HG03439 (cell line): ENCODE measurements at regions not wholly inside any gene's neighbourhood (a gene's known extent, or its start where the extent isn't known, plus 50 kb on each side); places are given as distances from the start of the nearest gene placed in this dataset.

Experiments used
- ATAC-seq: cut with Tn5 transposase; IDR thresholded peaks from one replicate; pipeline ENCODE4 v1.9.1; 2021; ENCODE audit warnings: mild to moderate bottlenecking, moderate library complexity; ENCODE audit not compliant: unreplicated experiment

DNA sequence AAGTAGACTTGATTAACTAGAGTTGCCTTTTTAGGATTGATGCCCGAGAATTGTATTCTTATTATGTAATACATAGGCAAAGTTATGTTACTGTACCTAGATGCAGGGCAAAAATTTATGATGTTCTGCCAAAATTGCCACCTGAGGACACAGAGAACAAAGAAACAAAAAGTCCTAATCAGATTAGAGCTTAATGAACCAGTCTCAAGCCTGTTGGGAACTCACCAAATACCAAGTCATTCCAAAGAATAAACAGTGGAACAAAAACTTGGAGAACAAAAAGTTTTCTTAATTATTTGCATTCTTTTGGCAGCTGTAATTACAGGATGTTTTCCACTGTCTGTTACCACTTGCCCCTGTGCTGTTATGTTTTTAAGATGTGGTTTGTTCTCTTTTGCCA, 154.7 kb upstream of the SGK1 start:
- no peak for ATAC-seq

DNA sequence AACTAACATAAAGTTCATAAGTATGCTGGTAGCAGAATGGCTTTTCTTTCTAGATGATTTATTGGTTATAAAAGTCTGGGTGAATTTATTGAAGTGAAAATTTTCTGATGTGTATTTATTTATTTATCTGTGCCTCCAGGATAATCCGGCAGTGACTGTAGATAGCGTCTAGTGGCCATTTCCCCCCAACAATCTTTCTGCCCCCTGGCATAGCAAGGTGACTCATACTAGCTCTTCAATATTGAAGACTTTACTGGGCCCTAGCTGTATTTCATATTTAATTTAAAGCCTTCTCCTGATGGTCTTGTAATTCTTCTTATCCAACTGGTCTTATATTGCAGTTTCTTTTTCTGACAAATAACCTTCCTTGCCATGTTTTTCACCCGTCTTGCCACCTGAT, 154.1 kb upstream of the SGK1 start:
- no peak for ATAC-seq

DNA sequence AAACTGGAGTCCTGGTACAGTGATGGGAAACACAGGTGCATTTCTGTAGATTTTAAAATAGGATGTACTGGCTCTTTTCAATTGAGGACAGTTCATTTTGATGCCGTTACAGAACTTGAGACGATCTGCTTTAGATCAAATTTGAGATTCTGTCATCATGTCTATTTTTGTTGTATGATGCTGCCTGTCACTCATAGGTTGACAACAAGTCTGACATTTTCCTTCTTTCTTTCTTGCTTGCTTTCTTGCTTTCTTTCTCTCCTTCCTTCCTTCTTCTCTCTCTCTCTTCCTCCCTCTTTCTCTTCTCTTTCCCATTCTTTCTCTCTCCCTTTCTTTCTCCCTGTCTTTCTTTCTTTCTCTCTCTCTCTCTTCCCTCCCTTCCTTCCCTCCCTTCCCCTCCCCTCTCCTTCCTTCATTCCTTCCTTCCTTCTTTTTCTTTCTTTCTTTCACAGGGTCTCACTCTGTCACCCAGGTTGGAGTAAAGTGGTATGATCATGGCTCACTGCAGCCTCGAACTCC, 152.6 kb upstream of the SGK1 start:
- no peak for ATAC-seq

DNA sequence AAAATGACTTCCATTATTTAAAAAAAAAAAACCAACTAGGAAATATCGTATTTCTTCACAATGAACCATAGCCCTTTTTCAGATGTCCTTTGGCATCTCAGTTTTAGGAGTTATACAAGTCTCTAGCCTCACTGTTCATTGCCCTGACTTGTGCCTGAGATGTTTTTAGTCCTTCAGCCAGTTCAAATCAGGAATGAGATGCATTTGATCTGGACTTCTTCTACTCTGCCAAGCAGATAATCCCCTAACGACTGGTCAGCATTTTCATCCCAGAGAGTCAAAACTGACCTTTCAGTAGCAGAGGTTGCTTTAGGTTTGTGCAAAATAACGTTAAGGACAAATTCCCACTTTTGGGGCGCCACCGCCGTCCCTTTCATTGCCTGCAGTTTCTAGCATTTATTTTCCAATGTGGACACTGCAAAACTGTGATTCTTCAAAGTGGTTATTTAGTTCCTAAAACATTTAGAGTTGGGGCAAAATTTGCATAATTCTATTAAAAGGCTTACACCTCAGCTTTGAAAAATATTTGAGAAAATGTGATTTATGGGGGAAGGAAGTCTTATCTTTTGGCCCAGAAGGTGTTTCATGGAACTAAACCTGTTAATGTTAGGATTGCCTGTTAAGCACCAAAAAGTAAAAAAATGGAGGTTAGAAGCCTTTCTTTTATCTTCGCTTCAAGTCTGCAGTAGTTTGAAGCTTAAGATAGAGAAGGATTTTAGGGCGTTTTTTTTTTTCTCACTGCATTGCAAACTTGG, 152.0 kb upstream of the SGK1 start:
- ATAC-seq = no peak

DNA sequence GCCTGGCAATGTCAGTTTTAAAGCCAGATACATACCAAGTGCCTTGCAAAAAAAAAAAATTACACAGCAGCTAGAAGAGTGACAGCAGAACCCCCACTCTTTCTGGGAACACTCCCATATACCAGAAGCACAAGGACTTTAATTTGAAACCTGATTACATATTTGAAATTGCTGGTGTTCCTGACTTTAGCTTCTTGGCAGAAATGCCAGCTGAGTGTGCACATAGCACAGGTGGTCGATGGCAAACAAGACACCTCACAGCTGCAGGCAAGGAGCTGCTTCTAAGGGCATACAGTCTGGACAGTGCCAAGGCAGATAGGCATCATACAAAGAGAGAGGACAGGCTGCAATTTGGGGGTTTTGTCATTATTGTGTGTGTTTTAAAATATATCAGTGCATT, 150.7 kb upstream of the SGK1 start:
- ATAC-seq = no peak

DNA sequence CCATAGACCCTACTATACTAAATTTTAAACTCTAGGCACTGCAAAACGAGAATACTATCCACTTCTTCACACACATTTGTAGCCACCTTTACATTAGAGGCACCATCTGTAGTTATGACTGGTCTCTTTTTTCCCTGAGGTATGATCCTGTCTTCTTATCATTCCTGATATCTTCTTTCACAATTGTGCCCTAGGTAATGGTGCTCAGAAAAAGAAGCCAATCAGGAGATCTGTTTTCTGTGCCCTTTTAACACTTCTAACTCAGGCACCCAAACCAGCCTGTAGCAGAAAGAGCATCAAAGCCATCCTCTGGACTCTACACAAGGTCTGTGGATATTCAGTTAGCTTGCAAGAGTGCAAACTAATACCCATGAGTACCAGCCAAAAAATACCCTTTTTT, 149.7 kb upstream of the SGK1 start:
- ATAC-seq = no peak

DNA sequence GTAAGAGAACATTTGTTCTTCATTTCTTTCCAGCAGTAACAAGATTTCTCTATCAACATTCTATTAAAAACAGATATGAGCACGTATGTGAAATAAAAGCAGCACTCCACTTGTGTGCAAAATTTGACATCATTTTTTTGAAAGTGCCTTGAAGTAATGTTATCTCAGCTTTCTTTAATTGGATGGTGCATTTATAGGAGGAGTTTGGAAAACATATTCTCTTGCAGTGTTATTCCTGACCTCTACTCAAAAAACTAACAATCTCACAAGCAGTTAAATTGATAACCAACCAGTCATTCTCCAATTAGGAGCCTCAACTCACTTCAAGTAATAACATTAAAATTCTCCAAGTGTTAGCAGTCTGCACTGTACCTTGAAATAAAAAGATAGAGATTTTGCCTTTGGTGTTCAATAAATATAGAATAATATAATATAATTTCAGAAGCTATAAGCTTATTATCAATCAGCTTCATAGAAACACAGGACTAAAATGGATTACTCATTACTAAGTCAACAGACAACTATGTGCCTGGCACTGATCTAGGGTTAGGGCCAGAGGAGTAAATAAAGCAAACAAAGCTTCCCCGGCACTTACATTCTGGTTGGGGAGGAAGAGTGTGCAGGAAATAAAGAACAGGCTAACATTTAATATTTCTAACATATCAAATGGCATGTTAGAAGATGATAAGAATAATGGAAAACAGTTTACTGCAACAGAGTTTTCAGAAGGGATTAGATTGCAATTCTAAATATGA, 149.0 kb upstream of the SGK1 start:
- no peak for ATAC-seq

DNA sequence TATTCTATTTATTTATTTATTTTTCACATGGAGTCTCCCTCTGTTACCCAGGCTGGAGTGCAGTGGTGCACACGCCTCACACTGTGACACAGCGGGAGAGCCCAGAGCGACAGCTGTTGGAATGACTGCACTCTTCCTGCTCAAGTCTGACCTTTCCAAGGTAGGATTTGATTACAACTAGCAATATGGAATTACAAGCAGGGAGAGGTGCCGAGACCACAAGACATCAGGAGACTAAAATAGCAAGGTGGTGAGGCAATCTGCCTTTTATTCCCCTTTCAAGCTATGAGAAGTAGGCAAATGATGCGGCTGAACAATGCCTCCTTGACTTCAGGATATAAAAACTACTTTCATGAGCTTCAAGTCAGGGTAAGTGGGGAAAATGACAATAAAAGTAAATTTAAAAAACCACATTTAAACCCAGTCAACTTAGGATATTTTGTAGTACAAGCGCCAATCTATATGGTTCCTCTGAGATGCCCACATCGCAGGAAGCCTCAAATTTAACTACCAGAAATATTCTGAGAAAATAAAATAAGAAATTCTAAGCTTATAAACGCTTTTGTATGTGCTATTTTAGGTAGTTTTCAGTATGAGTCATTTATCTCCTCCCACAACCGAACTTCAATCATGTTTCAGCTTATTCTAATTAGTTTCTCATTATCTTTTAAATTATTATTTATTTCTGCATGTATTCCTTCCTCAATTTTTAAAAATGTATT, 146.9 kb upstream of the SGK1 start:
- ATAC-seq = peak; percentile 76

DNA sequence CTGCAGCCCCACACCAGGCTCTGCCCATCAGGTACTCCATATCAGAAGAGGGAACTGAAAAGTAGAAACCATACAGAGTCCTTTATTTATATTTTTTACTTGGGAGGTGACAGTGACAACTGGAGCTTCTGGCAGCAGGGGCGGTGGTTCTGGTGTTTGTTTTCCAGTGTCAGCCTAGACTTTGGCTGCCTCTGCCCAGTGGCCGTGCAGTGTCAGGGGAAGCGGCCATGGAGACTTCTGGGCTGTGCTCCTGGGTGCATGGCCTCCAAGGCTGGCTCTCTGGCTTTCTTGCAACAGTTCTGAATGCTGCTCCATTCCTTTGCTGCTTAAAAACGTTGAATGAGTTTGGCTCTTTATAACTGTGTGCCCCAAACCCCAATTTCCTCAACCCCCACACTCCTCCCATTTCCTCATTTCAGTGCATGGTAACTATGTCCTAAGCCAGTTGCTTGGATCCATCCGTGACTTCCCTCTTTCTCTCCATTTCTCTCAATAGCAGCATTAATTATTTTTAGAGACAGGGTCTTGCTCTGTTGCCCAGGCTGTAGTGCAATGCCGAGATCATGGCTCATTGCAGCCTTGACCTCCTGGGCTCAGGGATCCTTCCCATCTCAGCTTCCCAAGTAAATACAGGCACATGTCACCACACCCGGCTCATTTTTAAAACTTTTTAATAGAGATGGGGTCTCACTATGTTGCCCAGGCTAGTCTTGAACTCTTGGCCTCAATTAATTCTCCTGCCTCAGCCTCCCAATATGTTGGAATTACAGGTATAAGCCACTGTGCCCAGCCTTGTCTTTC, 141.1 kb upstream of the SGK1 start:
- no peak for ATAC-seq

DNA sequence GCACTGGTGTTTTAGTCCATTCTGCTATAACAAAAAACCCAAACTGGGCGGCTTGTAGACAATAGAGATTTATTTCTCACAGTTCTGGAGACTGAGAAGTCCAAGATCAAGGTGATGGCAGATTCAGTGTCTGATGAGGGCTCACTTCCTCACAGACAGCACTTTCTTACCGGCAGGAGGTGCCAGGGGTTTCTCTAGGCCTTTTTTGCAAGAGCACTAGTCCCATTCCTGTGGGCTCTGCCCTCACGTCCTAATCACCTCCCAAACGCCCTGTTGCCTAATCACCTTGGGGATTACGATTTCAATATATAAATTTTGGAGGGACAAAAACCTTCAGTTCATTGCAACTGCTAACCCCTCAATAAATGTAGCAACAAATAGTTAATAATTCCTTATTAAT, 140.0 kb upstream of the SGK1 start:
- no peak for ATAC-seq

DNA sequence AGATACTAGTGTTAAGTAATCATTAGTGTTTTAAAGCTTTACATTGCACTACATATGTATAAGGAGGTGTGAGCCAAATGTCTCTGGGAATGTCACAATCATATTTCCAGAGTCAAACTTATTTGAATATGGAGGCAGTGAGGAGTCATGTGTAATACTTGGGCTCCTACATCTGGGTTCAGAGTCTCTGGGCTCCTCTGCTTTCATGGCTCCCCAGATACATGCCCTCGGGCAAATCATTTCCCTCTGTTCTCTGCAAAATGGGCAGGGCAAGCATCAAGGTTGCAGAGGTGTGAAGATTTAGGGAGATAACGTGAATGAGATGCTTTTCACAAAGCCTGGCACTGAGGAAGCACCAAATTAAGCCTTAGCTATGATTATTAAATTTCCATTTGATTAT, 138.3 kb upstream of the SGK1 start:
- ATAC-seq = no peak

DNA sequence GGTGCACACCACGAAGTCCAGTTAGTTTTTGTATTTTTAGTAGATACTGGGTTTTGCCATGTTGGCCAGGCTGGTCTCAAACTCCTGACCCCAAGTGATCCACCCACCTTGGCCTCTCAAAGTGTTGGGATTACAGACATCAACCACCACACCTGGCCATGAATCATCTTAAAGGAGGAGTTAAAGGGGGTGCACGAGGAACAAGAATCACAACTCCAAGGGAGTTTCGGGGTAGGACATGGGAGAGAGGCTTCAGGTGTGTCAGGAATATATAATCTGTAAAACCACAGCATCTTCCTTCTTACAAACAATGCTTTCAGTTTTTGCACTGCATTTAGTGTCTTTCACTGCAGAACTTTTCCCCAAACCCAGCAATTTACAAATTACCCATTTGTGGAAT, 137.4 kb upstream of the SGK1 start:
- ATAC-seq = no peak

DNA sequence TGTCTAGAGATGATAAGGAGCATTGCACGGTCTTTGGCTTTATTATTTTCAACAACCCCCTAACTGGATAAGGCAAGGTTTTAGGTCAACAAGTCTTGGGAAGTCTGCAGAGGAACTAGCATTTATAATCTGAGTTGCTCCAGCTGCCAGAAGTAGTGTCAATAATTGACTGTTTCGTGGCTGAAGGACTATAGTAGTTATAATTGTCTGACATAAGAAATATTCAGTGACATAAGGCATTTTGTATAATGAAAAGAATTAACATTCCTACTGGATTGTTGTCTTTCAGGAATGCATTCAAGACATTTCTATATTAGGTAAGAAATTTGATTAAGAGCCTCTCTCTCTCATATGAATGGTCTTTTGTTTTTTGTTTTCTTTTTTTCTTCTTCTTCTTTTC, 136.9 kb upstream of the SGK1 start:
- ATAC-seq = no peak

DNA sequence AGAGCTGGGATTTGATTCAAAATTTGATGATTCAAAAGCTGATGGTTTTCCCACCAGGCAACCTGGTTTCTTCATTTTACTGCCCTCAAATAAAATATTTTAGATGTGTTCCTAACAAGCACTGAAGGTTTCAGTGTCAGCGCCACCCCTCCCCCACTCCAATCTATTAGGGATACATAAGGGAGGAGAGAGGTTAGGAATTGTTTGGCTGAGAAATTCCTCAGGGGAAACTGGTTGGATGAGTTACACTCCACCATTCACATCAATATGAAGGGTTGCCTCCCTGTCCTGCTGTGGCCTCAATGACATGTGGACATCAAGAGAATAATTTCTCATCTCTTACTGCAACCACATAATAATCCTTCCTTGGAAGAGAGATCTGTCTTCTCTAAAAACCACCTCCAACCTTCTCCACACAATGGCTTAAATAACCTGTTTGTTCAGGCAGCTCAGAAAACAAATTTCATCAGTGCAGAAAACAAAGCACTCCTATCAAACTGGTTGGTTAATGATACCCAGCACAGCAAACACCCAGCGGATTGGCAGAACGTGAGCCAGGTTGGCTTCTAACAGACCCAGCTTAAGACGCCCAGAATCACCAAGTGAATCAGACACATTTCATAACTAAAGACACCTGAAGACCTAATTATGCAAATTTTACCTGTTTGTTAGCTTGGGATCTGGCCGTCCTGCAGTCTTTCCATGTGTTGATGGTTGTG, 136.0 kb upstream of the SGK1 start:
- no peak for ATAC-seq

DNA sequence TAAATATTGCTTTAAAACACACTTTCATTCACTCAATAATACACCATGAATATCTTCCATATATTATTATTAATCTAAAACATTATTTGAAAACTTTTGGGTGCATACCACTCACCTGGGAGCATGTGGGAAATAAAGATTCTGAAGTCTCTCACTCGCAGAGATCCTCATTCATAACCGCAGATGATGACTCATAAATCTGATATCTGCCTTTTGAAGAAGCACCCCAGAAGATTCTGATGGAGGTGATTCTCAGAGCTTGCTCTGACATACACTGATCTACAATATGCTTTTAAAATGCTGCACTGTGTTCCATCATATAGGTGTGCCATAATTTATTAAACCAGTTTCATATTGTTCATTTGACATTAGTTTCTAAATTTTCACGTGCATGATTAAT, 135.0 kb upstream of the SGK1 start:
- ATAC-seq = no peak

DNA sequence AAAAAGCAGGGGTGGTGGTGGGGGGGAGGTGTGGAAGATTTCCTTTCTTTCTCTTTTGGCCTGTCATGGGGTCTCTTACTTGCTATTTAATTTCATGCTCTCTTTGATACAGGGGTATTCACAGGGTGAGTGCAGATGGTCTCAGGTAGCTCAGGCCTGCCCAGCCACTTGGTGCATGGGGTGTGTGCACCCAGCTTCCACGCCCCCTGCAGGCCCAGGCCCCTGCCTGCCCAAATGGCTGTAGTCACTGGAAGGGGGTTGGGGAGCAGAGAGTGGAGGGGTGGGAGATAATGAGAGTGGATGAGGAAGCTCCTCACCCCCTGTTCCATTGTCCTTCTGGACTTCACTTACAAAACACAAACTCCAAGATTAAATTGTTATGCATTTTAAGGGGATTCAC, 133.6 kb upstream of the SGK1 start:
- ATAC-seq = no peak

DNA sequence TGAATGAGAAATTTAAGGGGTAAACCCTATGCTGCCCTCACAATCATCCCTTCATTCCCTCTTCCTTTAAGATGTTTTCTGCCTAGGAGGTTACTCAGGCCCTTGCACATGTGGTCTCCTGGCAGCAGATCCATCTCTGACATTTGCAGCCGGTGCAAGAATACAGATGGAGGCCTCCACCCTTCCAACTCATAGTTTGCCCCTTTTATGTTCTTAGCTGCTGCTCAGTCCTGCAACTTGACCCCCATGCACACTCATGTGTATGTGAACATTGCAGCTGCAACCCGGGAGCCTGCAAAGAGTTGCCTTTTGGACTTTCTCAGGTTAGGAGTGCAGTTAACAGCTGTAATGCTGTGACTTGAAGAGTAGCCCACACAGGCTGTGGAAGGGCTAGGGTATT, 131.9 kb upstream of the SGK1 start:
- ATAC-seq = no peak

DNA sequence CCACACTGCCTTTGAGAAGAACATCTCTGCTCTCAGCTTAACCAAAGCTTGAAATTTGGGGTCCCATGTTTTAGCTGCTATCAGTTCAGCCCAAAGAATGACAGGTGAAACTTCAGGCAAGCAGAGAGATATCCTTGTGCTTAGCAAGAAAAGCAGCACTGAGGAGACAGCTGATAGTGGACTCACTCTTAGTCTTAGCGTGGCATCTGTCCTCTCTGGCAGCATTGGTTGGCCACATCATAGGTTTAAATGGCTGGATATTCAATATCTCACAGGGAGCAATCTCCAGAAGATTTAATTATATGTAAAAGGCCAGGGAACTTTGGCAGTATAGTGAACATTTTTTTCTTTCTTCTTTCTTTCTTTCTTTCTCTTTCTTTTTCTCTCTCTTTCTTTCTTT, 131.1 kb upstream of the SGK1 start:
- ATAC-seq = no peak

DNA sequence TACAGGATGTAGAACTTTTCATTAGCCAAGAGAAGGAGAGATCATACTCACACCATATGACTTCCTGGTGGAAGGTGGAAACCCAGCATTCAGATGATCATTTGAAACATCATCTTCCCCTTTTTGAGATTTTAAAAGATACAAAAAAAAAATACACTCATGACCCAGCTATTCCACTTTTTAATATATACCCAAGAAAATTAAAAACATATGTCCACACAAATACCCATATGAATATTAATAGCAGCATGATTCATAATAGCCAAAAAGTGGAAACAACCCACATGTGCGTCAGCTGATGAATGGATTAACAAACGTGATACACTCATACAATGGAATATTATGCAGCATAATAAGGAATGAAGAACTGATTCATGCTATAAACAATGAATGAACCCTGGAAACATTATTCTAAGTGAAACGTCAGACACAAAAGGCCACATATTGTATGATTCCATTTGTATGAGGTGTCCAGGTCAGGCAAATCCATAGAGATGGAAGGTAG, 130.0 kb upstream of the SGK1 start:
- ATAC-seq = no peak

DNA sequence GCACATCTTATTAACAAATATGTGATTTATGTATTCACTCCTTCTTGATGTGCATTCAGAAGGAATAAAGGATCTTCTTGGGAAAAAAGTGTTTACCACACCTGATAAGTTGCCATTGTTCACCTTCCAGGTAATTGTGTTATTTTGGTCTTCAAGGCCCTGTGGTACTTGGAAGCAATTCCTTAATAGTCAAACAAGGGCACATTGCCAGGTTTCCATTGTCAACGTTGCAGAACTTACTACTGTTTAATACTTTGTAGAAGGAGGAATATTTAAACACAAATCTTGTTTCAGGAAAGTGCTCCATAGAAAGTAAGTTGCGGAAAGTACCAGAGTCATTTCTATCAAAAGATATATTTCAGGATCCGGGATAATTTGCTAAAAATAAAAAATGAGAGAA, 129.5 kb upstream of the SGK1 start:
- ATAC-seq = no peak
